GM23248 (cell line): ENCODE measurements at regions not wholly inside any gene's neighbourhood (a gene's known extent, or its start where the extent isn't known, plus 50 kb on each side); places are given as distances from the start of the nearest gene placed in this dataset.

Experiments used
- EZH2 ChIP-seq: fragments of 200-600 bp; sonication (generic); IDR thresholded peaks from 2 replicates; pipeline ENCODE4 v1.6.1; 2018; ENCODE audit warnings: antibody characterized with exemption, mild to moderate bottlenecking; ENCODE audit not compliant: insufficient read depth, poor library complexity, severe bottlenecking
- EZH2phosphoT487 ChIP-seq: fragments of 200-600 bp; sonication (generic); IDR thresholded peaks from 2 replicates; pipeline ENCODE4 v1.6.1; 2018; ENCODE audit warnings: antibody characterized with exemption, moderate library complexity, mild to moderate bottlenecking, low read depth; ENCODE audit not compliant: insufficient read depth

DNA sequence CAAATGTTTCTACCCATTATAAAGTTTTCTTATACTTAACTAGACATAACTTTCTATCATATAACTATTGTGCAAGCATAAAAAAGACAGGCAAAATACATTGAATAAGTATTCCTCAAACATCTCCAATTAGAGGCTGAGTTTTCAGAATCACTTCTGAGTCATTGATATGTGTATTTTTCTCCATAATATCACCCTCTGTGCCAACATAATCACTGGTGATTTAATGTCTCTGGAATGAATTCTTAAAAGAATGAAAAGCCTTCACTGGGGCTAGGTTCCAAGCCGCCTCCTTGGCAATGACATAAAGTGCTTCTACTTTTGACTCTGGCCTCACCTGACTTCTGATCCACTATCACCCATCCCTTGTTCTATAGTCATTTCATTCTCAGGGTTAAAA lies 197.0 kb upstream of the E2F8 start:
- no peak for TF ChIP-seq EZH2phosphoT487
- TF ChIP-seq EZH2 = no peak
